Renal pelvis (tissue), 1 donor: ENCODE measurements at regions not wholly inside any gene's neighbourhood (a gene's known extent, or its start where the extent isn't known, plus 50 kb on each side); places are given as distances from the start of the nearest gene placed in this dataset.

ENCODE experiments used
- DNase-seq: peaks from one replicate; pipeline ENCODE4 v3.0.0-alpha.2; 2013

- DNase-seq: no peak
Measured at GRCh38 chr15:36265422-36265821, 314.0 kb upstream of the CDIN1 start.

GRCh38 chr15:36271048-36271447, 308.4 kb upstream of the CDIN1 start:
- no peak for DNase-seq

- no peak for DNase-seq
Measured at GRCh38 chr15:36275656-36276055, 303.8 kb upstream of the CDIN1 start.

GRCh38 chr15:36278219-36278618, 301.2 kb upstream of the CDIN1 start:
- no peak for DNase-seq

GRCh38 chr15:36282821-36283220, 296.6 kb upstream of the CDIN1 start:
- no peak for DNase-seq

- DNase-seq: no peak
Measured at GRCh38 chr15:36284911-36285310, 294.5 kb upstream of the CDIN1 start.

- DNase-seq: no peak
Measured at GRCh38 chr15:36291501-36291900, 287.9 kb upstream of the CDIN1 start.

- DNase-seq: no peak
Measured at GRCh38 chr15:36294359-36294758, 285.1 kb upstream of the CDIN1 start.

- DNase-seq: no peak
Measured at GRCh38 chr15:36301947-36302346, 277.5 kb upstream of the CDIN1 start.

- DNase-seq: no peak
Measured at GRCh38 chr15:36313021-36313420, 266.4 kb upstream of the CDIN1 start.

GRCh38 chr15:36313736-36314280, 265.6 kb upstream of the CDIN1 start:
- no peak for DNase-seq

GRCh38 chr15:36315649-36316048, 263.8 kb upstream of the CDIN1 start:
- no peak for DNase-seq

GRCh38 chr15:36323615-36324014, 255.8 kb upstream of the CDIN1 start:
- DNase-seq: no peak

- no peak for DNase-seq
Measured at GRCh38 chr15:36325206-36325605, 254.2 kb upstream of the CDIN1 start.

GRCh38 chr15:36329592-36329991, 249.8 kb upstream of the CDIN1 start:
- no peak for DNase-seq

- DNase-seq: no peak
Measured at GRCh38 chr15:36330598-36330997, 248.8 kb upstream of the CDIN1 start.

- DNase-seq: no peak
Measured at GRCh38 chr15:36331531-36332275, 247.7 kb upstream of the CDIN1 start.

- DNase-seq: no peak
Measured at GRCh38 chr15:36332301-36332700, 247.1 kb upstream of the CDIN1 start.

- no peak for DNase-seq
Measured at GRCh38 chr15:36332896-36333295, 246.5 kb upstream of the CDIN1 start.

GRCh38 chr15:36334059-36334458, 245.4 kb upstream of the CDIN1 start:
- DNase-seq: no peak

- no peak for DNase-seq
Measured at GRCh38 chr15:36335224-36335623, 244.2 kb upstream of the CDIN1 start.

- DNase-seq: no peak
Measured at GRCh38 chr15:36335659-36336058, 243.8 kb upstream of the CDIN1 start.

GRCh38 chr15:36344887-36345286, 234.5 kb upstream of the CDIN1 start:
- DNase-seq: no peak

- no peak for DNase-seq
Measured at GRCh38 chr15:36347272-36347858, 232.1 kb upstream of the CDIN1 start.
